ENCODE measurements at regions not wholly inside any gene's neighbourhood (a gene's known extent, or its start where the extent isn't known, plus 50 kb on each side); places are given as distances from the start of the nearest gene placed in this dataset.
A peak's percentile ranks its signal among the peaks of the same experiment; 100 is the strongest.
"Not testable (repeated sequence)": the region's sequence is repeated elsewhere in the genome, so short reads cannot be mapped to it uniquely, and the experiment has no call there.

DNA sequence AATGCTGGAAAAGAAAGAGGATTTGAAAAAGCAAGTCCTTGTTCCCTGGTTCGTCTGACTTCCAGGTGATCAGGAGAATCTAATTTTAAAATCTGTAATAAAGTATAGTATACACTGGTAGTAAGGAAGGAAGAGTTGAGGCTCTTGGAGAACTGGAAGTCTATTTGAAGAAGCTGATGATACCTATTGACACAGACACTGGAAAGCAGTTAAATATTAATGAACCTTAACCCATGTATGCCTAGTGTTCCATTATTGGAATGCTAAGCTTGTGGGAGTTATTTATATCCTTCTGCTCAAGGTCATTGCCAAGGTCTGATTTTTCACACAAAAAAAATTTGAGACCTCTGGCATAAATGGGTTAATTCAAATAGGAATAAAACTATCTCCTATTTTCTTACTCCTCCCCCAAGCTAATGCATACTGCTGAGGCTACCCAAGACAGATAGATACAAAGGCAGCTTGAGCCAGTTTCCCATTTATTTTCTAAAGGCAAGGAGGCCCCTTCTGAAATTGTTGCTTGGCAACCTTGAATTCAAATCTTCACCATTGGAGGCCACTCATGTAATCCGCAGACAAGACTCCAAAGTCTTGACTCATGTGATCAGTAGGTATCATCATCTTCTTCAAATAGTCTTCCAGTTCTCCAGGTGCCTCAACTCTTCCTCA is 110.2 kb downstream of the FZD1 start:
- H3K4me3 ChIP-seq (ENCODE audit: low read length): no peak overlapping the region
- DNase-seq: no peak
- no peak overlapping the region for H3K27ac ChIP-seq (ENCODE audit: low read length)
- H3K9me3 ChIP-seq (ENCODE audit: control insufficient read depth, low read depth, low read length): no peaks in the 10 kb centered on the region
- no peaks in the 10 kb centered on the region for H3K27me3 ChIP-seq (ENCODE audit: control insufficient read depth, insufficient read depth, low read length)
- H3K36me3 ChIP-seq (ENCODE audit: control insufficient read depth, insufficient read depth, low read length): no peaks in the 10 kb centered on the region
- no peaks in the 10 kb centered on the region for H3K4me1 ChIP-seq (ENCODE audit: control insufficient read depth, insufficient read depth, low read length)
- no CpG with 5 or more reads among the region's 2 CpGs for WGBS (ENCODE audit: insufficient coverage, low lambda C conversion rate)

DNA sequence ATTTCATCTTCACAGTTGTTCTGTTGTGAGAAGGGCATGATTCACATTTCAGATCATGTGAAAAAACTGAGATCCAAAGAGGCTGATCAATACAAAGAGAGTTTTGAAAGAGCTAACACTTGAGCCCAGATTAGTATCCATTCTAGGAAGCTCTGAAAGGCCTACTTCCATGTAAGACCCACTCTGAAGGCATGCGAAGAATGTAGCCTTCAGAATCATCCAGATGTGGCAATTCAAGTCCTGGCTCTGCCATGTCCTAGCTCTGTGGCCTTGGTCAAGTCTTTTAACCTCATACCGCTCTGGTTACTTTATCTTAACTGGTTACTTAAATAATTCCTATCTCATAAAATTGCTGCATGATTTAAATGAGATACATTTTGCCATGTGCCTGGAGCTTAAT is 111.1 kb downstream of the FZD1 start:
- no peak overlapping the region for H3K4me3 ChIP-seq (ENCODE audit: low read length)
- no peak for DNase-seq
- no peak overlapping the region for H3K27ac ChIP-seq (ENCODE audit: low read length)
- no peaks in the 10 kb centered on the region for H3K36me3 ChIP-seq (ENCODE audit: control insufficient read depth, insufficient read depth, low read length)
- H3K27me3 ChIP-seq (ENCODE audit: control insufficient read depth, insufficient read depth, low read length): no peaks in the 10 kb centered on the region
- no peaks in the 10 kb centered on the region for H3K4me1 ChIP-seq (ENCODE audit: control insufficient read depth, insufficient read depth, low read length)
- WGBS (ENCODE audit: insufficient coverage, low lambda C conversion rate): no CpG with 5 or more reads among the region's 2 CpGs
- H3K9me3 ChIP-seq (ENCODE audit: control insufficient read depth, low read depth, low read length): no peaks in the 10 kb centered on the region

DNA sequence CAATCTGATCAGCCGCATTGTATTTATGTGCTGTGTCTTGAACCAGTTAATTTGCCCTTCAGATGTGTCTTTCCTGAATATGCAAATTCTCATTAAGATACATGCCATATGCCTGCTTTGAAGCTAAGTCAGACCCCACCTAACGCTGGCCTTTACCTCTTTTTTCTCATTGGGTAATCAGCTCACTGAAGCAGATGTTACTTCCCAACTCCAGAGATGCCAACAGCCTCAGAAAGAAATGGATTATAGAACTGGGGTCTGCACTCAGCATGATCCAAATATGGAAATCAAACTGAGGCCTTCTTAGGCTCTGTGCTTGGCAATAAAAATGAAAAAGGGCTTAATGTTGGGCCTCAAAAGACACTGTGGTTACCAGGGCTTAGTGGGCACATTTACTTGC is 113.9 kb downstream of the FZD1 start:
- Histone ChIP-seq H3K4me1 (ENCODE audit: control insufficient read depth, insufficient read depth, low read length) (no peaks in the 10 kb centered on the region), H3K4me3 (ENCODE audit: low read length) (no peak overlapping the region), H3K27me3 (ENCODE audit: control insufficient read depth, insufficient read depth, low read length) (no peaks in the 10 kb centered on the region), H3K36me3 (ENCODE audit: control insufficient read depth, insufficient read depth, low read length) (no peaks in the 10 kb centered on the region), H3K27ac (ENCODE audit: low read length) (no peak overlapping the region), H3K9me3 (ENCODE audit: control insufficient read depth, low read depth, low read length) (no peaks in the 10 kb centered on the region)
- no peak for DNase-seq
- no CpG with 5 or more reads among the region's 2 CpGs for WGBS (ENCODE audit: insufficient coverage, low lambda C conversion rate)

DNA sequence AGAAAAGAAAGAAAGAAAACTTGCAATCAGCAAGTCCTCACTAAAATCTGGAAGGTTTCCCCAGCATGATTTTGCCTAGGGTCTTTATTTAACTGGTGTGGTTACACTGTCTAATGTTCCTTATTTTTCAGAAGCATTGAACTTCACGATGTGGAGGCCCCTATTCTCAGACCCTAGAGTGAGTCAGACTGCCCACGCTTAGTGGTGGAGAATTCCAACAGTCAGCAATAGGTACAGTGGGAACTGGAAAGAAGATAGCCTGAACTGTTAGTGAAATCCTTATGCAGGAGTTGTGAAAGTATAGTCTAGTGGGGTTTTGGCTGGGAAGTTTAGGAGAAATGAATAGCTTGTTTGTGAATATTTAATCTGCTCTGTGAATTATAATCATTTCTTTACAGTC is 115.0 kb downstream of the FZD1 start:
- DNase-seq: no peak
- no peaks in the 10 kb centered on the region for H3K4me1 ChIP-seq (ENCODE audit: control insufficient read depth, insufficient read depth, low read length)
- H3K9me3 ChIP-seq (ENCODE audit: control insufficient read depth, low read depth, low read length): no peaks in the 10 kb centered on the region
- H3K36me3 ChIP-seq (ENCODE audit: control insufficient read depth, insufficient read depth, low read length): no peaks in the 10 kb centered on the region
- no peaks in the 10 kb centered on the region for H3K27me3 ChIP-seq (ENCODE audit: control insufficient read depth, insufficient read depth, low read length)
- 67% methylated on average over 1 of the region's 2 CpGs for WGBS (ENCODE audit: insufficient coverage, low lambda C conversion rate)
- H3K4me3 ChIP-seq (ENCODE audit: low read length): no peak overlapping the region
- H3K27ac ChIP-seq (ENCODE audit: low read length): no peak overlapping the region

DNA sequence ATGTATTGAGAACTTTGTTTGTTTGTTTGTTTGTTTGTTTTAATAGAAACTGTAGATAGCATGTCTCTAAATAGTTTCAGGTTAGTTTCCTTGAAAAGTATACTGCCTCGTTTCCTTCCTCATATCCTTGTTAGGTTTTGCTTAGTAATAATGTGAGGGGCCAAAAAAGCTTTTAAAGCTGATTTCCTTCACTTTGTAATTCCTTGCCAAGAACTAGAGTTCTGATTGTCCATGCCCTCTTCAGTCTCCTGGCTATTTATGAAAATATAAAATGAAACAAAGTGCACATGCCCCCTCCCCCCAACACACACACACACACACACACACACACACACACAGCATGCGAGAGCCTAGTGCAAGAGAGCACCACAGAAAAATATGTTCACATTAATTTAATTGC is 115.8 kb downstream of the FZD1 start:
- Histone ChIP-seq H3K9me3 (ENCODE audit: control insufficient read depth, low read depth, low read length) (no peaks in the 10 kb centered on the region), H3K27ac (ENCODE audit: low read length) (no peak overlapping the region), H3K4me3 (ENCODE audit: low read length) (no peak overlapping the region), H3K27me3 (ENCODE audit: control insufficient read depth, insufficient read depth, low read length) (no peaks in the 10 kb centered on the region), H3K4me1 (ENCODE audit: control insufficient read depth, insufficient read depth, low read length) (no peaks in the 10 kb centered on the region), H3K36me3 (ENCODE audit: control insufficient read depth, insufficient read depth, low read length) (no peaks in the 10 kb centered on the region)
- no peak for DNase-seq
- WGBS (ENCODE audit: insufficient coverage, low lambda C conversion rate): no CpG with 5 or more reads among the region's 2 CpGs

DNA sequence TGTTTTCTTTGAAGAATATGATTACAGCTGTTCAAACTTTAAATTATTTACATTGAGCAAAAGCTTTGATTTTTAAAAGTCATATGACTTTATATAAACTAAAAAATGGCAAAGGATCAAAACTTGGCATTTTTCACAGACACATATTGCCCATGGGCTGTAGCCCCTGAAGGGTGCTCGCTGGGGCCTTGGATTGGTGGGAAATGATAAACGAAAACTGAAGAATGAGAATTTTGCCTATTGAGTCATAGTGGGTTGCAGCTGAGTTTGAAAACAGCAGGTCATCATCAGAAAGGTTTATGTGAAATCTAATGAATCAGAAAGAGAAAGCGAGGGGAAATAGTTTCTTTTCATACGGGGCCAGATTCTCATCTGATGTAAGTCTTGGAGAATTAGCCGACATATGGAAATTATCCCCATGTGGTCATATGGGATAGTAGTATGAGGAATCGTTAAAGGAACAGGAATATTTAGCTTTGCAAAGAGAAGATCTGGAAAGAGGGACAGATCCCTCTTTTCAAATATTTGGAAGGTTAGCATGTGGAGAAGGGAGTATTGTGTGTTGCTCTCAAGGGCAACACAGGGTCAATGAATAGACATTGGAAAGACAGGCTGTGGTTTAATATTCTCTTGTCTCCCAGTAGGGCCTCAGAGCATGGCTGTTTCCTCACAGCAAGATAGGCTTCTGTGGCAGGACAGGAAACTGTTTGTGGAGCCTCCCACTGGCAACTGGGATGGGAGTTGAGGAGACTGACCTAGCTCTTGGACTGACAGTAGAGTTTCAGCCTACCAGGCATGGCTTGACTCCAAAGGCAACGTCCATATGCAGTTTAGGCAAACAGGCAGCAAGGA is 119.0 kb downstream of the FZD1 start:
- WGBS (ENCODE audit: insufficient coverage, low lambda C conversion rate): 63% methylated on average over 5 of the region's 7 CpGs
- DNase-seq: peak in 1 of 2 donors; percentile 6
- H3K27ac ChIP-seq (ENCODE audit: low read length): no peak overlapping the region

DNA sequence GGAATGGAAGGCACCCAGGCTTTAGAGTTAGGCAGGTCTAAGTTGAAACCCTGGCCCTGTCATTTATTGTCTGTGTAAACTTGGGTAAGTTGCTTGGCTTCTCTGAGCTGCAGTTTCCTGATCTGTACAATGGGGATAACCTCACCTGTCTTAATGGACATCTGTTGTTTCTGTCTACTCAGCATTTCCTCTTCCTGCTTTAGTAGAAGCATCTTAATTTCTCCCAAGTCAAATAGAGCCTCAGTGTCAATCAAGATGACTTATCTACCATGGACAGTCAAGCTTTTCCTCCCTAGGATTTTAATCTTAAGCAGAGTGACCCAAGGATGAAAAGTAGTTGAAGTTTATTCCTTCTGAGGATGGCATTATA is 119.7 kb downstream of the FZD1 start:
- no peak for DNase-seq
- no peaks in the 10 kb centered on the region for H3K27me3 ChIP-seq (ENCODE audit: control insufficient read depth, insufficient read depth, low read length)
- H3K9me3 ChIP-seq (ENCODE audit: control insufficient read depth, low read depth, low read length): no peaks in the 10 kb centered on the region
- no peaks in the 10 kb centered on the region for H3K36me3 ChIP-seq (ENCODE audit: control insufficient read depth, insufficient read depth, low read length)
- H3K4me3 ChIP-seq (ENCODE audit: low read length): no peak overlapping the region
- no peak overlapping the region for H3K27ac ChIP-seq (ENCODE audit: low read length)
- no peaks in the 10 kb centered on the region for H3K4me1 ChIP-seq (ENCODE audit: control insufficient read depth, insufficient read depth, low read length)

More for the DNA sequence above, 119.0 kb downstream of the FZD1 start:
- Histone ChIP-seq H3K27me3 (ENCODE audit: control insufficient read depth, insufficient read depth, low read length) (no peaks in the 10 kb centered on the region), H3K4me1 (ENCODE audit: control insufficient read depth, insufficient read depth, low read length) (no peaks in the 10 kb centered on the region), H3K36me3 (ENCODE audit: control insufficient read depth, insufficient read depth, low read length) (no peaks in the 10 kb centered on the region), H3K9me3 (ENCODE audit: control insufficient read depth, low read depth, low read length) (no peaks in the 10 kb centered on the region), H3K4me3 (ENCODE audit: low read length) (no peak overlapping the region)

DNA sequence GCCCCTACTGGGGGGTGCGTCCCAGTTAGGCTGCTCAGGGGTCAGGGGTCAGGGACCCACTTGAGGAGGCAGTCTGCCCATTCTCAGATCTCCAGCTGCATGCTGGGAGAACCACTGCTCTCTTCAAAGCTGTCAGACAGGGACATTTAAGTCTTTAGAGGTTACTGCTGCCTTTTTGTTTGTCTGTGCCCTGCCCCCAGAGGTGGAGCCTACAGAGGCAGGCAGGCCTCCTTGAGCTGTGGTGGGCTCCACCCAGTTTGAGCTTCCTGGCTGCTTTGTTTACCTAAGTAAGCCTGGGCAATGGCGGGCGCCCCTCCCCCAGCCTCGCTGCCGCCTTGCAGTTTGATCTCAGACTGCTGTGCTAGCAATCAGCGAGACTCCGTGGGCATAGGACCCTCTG is 130.5 kb downstream of the FZD1 start:
- not testable (repeated sequence) for H3K36me3 ChIP-seq (ENCODE audit: control insufficient read depth, insufficient read depth, low read length); H3K9me3 ChIP-seq (ENCODE audit: control insufficient read depth, low read depth, low read length); H3K4me1 ChIP-seq (ENCODE audit: control insufficient read depth, insufficient read depth, low read length); H3K4me3 ChIP-seq (ENCODE audit: low read length); H3K27me3 ChIP-seq (ENCODE audit: control insufficient read depth, insufficient read depth, low read length); H3K27ac ChIP-seq (ENCODE audit: low read length); DNase-seq
- no CpG with 5 or more reads among the region's 7 CpGs for WGBS (ENCODE audit: insufficient coverage, low lambda C conversion rate)

DNA sequence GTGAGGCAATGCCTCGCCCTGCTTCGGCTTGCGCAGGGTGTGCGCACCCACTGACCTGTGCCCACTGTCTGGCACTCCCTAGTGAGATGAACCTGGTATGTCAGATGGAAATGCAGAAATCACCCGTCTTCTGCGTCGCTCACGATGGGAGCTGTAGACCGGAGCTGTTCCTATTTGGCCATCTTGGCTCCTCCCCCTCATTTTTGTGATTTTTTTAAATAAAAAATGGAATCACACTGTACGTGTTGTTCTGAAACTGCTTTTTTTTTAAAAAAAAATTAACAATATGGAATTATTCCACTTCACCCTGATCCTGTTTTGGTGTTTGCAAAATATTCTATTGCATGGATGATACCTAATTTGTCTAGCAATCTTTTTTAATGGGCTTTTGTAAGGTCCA is 131.1 kb downstream of the FZD1 start:
- not testable (repeated sequence) for H3K4me1 ChIP-seq (ENCODE audit: control insufficient read depth, insufficient read depth, low read length); DNase-seq; H3K27me3 ChIP-seq (ENCODE audit: control insufficient read depth, insufficient read depth, low read length); H3K27ac ChIP-seq (ENCODE audit: low read length); H3K4me3 ChIP-seq (ENCODE audit: low read length); H3K9me3 ChIP-seq (ENCODE audit: control insufficient read depth, low read depth, low read length); H3K36me3 ChIP-seq (ENCODE audit: control insufficient read depth, insufficient read depth, low read length)
- no CpG with 5 or more reads among the region's 10 CpGs for WGBS (ENCODE audit: insufficient coverage, low lambda C conversion rate)

DNA sequence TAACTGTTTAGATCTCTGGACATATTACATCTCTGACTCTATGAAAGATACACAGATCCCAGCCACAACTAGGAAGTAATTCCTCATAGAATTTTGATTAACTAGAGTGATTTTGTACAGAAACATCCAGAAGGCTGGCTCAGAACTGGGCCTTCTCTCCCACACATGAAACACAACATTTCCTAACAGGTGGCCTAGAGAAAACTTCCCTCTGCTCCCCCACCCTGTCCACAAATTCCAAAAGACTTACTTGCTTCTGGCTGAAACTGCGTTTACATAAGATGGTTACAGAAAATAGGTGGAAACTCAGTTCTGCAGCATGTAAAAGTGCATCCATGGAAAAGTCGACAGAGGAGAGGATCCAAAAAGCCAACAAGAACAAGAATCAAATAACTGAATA is 132.9 kb downstream of the FZD1 start:
- DNase-seq: no peak
- Histone ChIP-seq H3K27ac (ENCODE audit: low read length) (no peak overlapping the region), H3K36me3 (ENCODE audit: control insufficient read depth, insufficient read depth, low read length) (no peaks in the 10 kb centered on the region), H3K9me3 (ENCODE audit: control insufficient read depth, low read depth, low read length) (no peaks in the 10 kb centered on the region), H3K27me3 (ENCODE audit: control insufficient read depth, insufficient read depth, low read length) (no peaks in the 10 kb centered on the region), H3K4me1 (ENCODE audit: control insufficient read depth, insufficient read depth, low read length) (no peaks in the 10 kb centered on the region), H3K4me3 (ENCODE audit: low read length) (no peak overlapping the region)
- WGBS (ENCODE audit: insufficient coverage, low lambda C conversion rate): 100% methylated on average over 2 of the region's 2 CpGs

DNA sequence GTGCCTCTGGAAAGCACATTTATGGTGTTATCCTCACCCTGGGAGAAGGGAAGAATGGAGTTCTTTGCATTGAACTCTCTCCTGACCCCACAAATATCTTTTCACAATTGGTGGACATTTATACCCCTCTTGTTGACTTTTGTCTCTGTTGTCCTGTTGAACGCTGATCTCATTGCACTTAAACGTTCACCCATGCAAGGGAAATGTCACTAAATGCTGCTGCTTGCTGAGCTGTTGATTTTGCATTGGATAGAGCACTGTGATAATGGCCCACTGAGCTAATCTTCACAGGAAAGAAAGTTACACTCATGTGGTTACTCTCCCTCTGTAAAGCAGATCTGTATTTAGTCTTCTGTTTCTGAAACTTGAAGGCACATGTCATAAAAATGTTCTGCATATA is 133.4 kb downstream of the FZD1 start:
- H3K27me3 ChIP-seq (ENCODE audit: control insufficient read depth, insufficient read depth, low read length): no peaks in the 10 kb centered on the region
- no peak overlapping the region for H3K27ac ChIP-seq (ENCODE audit: low read length)
- H3K36me3 ChIP-seq (ENCODE audit: control insufficient read depth, insufficient read depth, low read length): no peaks in the 10 kb centered on the region
- WGBS (ENCODE audit: insufficient coverage, low lambda C conversion rate): 17% methylated on average over 1 of the region's 2 CpGs
- no peaks in the 10 kb centered on the region for H3K9me3 ChIP-seq (ENCODE audit: control insufficient read depth, low read depth, low read length)
- H3K4me1 ChIP-seq (ENCODE audit: control insufficient read depth, insufficient read depth, low read length): no peaks in the 10 kb centered on the region
- DNase-seq: no peak
- no peak overlapping the region for H3K4me3 ChIP-seq (ENCODE audit: low read length)
